GM19324 (cell line): ENCODE measurements at regions not wholly inside any gene's neighbourhood (a gene's known extent, or its start where the extent isn't known, plus 50 kb on each side); places are given as distances from the start of the nearest gene placed in this dataset.
"Not testable (repeated sequence)": the region's sequence is repeated elsewhere in the genome, so short reads cannot be mapped to it uniquely, and the experiment has no call there.

Source experiments
- ATAC-seq: cut with Tn5 transposase; IDR thresholded peaks from one replicate; pipeline ENCODE4 v1.9.1; 2021; ENCODE audit warnings: mild to moderate bottlenecking, moderate library complexity; ENCODE audit not compliant: unreplicated experiment, low FRiP score

DNA sequence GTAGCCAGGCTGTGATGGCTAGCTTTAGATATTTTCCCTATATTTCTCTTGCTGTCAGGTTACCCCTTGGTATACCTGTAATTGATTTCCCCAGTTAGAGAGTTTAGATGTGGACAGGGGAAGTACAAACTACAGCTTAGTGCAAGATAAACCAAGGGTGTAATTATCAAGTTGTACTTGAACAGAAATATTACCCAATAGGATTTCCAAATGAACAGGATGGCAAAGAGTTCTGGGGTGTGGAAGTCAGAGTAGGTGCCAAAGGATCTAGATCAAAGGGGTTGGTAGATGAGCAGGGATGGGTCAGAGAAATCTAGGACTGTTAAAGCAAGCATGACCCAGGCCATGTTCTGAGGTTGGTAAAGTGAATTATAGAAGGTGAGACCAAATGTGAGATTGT, 585.2 kb downstream of the CCDC85A start:
- no peak for ATAC-seq

DNA sequence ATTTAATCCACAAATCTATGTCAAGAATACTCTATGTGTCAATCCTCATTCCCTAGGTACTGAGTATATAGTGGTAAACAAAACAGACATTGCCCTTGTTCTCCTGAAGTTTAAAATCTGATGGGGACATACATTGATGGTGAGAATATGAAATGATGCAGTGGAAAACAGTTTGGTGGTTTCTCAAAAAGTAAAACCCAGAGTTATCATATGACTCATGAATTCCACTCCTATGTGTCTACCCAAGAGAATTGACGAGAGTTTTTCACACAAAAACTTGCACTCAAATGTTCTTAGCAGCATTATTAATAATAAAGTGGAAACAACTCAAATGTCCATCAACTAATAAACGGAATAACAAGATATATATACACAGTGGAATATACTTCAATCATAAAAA, 586.7 kb downstream of the CCDC85A start:
- ATAC-seq: no peak

DNA sequence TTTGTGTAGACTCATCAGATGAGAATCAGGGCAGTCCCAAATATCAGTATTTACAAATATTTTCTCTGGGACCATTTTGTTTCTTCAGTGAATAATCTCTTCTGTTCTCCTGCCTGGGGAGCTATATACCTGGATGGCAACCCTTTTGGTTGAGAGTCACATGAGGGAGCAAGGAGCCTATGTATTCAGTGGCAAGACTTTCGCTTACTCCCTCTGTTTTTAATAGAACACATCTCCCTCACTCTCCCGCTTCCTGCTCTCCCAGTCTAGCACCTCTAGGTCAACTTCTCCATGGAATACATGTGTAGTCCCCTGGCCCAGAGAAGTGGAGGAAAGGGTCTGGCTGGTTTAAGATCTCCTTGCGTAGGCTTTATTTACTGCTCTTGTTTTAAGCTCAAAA, 600.3 kb downstream of the CCDC85A start:
- ATAC-seq: no peak

DNA sequence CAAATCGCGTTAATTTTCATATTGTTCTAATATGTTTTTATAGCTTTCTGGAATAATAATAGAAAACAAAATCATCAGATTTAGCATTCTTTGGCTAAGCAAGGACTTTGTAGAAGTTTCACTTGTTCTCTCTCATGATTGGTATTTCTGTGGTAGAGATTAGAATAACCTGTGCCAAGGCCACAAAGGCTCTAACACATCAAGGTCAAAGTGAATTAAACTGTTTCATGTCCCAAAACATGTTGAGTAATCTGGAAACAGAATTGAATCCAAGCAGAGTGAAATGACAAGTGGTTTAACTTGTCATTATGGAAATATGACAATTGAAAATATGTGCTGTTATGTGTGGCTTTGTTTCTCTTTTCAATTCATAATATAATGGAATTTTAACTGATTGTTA, 617.4 kb downstream of the CCDC85A start:
- no peak for ATAC-seq

DNA sequence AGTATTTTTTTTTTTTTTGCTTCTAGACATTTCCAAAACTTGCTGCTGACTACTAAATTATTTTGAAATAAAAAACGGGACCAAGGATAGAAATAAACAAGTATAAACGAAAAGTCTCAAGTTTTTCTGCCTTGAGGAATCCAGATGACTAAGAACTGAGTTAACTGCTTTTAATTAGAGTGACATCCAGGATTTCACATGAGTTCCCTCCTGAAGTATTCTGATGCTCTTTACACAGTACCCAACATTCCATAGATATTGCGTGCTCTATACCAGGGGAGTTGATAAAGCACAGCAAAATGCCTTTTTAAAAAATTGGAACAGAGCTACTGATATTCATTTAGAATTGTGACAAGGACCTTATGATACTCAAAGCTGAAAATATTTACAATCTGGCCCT, 618.0 kb downstream of the CCDC85A start:
- ATAC-seq: no peak

DNA sequence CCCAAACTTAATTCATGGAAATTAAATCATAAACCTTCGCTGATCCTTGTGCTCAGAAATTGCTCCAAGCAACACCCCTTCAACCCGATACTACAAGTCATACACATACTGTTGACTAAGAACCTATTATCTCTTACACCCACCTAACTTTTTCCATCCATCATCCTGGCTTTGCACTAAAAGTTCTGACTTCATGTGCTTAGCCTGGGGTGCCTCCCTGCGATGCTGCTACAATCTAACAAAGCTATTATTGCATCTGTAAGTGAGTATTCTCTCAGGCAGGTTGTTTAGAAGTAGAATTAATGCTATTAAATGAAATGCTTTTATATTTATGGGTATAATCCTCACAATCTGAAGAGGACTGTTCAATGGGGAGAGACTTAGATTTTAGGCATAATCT, 619.8 kb downstream of the CCDC85A start:
- no peak for ATAC-seq

DNA sequence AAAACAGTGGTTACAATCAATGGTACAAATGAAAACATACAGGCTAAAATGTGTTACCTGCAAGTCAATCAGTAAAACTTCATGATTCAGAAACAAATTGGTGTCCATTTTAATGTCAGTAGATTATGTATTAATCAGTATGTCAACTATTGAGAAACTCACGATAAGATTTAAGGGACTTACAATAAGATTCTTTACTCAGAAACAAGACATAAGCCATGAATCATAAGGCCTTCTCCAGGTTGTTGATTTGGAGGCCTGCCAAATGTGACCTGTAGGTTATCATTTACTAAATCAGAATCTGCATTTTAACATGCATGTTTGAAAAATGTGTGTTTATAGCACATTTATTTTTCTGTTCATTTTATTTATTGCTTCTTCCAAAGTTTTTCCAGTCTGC, 623.1 kb downstream of the CCDC85A start:
- ATAC-seq: no peak

DNA sequence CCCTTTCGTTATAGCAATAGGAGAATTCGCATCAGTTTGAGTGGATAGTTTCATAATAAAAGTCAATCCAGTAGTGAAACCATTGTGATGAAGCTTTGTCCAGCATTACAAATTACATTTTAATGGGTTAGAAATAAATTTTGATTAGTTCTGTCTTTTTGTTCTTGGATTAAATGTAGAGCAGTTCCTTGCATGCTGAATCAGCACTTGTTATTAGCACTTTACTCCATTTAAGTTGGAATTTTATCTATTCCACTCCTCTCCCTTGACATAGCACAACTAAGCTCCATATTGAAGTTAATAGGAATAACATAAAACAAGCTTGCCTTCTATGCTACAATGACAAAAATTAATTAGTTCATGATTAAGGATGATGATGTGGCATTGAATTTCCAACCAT, 624.1 kb downstream of the CCDC85A start:
- ATAC-seq: no peak

DNA sequence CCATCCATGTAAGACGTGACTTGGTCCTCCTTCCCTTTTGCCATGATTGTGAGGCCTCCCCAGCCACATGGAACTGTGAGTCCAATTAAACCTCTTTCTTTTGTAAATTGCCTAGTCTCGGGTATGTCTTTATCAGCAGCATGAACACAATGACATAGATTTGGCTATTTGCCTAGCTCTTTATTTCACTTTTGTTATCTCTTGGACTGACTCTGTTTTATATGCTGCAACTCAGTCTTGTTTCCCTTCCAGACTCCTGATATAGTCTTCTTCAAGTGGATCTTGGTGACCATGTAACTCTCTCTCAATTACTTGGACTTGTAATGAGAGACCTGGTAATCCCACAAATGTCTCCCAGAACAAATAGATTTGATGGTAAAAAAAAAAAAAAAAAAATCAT, 627.6 kb downstream of the CCDC85A start:
- ATAC-seq: no peak

DNA sequence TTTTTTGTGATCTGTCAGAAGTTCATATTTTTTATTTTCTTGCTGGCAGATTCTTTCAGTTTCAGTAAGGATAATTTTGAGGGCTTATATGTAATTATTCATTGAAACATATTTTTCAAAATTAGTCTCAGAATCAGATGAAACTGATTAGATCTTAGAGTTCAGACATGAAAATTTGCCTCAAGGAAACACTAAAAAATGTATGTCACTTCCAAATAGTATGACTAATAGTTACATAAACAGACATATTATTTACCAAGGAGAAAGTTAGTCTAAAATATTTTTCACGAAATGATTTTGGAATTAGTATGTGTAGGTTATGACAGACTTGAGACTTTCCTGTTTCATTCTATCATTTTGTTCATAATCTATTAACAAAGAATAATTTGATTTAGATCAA, 628.6 kb downstream of the CCDC85A start:
- ATAC-seq: no peak

DNA sequence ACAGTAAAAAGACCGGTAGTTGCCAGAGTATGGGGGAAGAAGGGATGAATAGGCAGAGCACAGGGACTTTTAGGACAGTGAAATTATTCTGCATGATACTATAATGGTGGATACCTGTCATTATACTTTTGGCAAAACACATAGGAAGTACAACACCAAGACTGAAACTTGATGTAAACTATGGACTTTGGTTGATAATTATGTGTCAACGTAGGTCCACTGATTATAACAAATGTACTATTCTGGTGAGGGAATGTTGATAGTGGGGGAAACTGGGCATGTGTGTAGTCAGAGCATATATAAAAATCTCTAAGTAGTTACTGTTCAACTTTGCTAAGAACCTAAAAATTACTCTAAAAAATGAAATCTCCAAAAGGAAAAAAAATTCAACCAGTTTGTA, 629.7 kb downstream of the CCDC85A start:
- ATAC-seq: no peak

DNA sequence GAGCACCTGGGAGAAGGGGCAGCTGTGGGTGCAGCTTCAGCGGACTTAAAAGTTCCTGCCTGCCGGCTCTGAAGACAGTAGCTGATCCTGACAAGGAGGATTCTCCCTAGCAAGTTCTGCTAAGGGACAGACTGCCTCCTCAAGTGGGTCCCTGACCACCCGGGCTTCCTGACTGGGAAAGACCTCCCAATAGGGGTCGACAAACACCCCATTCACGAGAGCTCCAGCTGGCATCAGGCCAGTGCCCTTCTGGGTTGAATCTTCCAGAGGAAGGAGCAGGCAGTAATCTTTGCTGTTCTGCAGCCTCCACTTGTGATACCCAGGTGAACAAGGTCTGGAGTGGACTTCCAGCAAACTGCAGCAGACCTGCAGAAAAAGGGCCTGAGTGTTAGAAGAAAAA, 632.9 kb downstream of the CCDC85A start:
- ATAC-seq: no peak

DNA sequence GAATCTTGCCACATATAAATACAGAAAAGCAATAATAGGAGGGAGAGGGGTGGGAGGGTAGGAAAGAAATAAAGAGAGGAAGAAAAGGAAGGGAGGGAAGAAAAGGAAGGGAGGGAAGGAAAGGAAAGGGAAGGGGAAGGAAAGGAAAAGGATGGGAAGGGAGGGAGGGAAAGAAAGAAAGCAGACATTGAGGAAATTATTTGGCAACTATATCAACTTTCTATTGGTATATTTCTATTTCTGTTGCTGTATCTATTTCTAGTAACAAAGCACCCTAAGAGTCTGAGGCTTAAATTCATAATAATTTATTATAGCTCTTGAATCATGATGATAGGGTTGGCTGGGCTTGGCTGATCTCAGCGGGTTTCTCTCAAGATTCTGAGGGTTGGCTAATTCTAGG, 648.0 kb downstream of the CCDC85A start:
- ATAC-seq: no peak

DNA sequence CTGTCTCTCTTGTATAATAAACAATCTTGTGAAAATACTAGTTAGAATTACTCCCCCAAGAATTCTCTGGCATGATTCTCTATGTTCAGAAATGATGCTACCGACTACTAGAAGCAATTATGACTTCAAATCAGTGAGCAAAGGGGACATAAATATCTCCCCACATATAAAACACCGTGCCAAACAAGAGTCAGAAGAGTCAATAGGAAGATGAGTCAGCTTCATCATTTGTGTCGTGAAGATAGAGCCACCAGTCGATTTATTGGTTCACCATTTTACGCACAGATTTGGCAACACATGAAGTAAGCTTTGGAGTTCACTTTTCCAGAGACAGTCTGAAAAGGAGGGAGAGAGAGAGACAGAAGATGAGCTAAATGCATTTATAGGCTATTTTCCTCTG, 650.9 kb downstream of the CCDC85A start:
- no peak for ATAC-seq

DNA sequence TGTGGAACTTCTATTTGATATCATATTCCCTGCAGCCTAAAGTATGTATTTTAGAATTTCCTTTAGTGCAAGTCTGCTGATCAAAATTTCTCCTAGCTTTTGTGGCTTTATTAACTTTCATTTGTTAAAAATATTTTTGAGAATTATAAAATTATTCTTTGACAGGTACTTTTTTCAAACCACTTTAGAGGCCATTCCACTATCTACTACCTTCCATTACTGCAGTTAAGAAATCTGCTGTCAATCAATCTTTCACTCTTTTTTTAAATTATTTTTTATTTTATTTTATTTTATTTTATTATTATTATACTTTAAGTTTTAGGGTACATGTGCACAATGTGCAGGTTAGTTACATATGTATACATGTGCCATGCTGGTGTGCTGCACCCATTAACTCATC, 656.2 kb downstream of the CCDC85A start:
- not testable (repeated sequence) for ATAC-seq

DNA sequence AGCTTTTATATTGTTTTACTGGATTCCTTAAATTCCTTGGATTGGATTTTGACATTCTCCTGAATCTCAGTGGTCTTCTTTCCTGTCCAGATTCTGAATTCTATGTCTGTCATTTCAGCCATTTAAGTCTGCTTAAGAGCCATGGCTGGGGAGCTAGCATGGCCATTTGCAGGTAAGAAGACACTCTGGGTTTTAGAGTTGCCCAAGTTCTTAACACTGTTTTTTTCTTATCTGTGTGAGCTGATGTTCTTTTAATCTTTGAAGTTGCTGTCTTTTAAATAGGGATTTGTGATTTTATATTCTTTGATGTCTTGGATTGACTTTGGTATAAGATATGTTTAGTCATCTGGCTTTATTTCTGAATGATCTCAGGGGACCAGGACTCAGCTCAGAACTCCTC, 677.2 kb downstream of the CCDC85A start:
- ATAC-seq: no peak

DNA sequence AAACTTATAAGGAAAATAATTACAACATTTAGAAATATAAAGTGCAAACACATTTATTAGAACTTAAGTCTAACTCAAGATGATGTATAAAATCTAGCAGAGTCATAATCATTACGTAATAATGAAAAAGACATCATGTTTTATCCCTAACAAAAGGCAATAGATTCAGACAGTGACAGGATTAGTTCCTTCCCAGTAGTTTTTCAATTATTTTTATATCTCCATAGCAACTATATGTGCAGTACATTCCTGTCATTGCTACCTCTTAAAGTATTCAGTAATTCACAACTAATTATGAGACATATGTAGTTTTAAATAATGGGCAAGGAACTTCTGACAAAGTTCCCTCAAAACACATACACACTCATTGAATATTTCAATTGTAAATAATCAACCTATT, 687.9 kb downstream of the CCDC85A start:
- ATAC-seq: no peak

DNA sequence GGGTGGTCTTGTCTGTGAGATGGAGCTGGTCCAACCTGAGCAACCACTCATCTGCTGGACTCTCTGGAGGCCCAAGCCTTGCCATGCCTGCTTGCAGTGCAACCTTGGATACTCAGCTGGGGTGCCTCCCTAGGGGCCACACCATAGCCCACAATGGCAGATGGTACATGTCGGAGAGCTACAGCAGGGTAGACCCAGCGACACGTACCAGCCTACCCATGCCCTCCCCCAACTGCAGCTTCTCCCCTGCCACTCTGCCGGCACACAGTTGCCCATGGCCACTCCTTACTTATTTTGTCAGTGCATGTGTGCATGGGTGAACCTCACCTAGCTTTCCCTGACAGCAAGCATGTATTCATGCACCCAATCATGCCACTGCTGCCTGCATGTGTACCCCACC, 690.9 kb downstream of the CCDC85A start:
- ATAC-seq: no peak

DNA sequence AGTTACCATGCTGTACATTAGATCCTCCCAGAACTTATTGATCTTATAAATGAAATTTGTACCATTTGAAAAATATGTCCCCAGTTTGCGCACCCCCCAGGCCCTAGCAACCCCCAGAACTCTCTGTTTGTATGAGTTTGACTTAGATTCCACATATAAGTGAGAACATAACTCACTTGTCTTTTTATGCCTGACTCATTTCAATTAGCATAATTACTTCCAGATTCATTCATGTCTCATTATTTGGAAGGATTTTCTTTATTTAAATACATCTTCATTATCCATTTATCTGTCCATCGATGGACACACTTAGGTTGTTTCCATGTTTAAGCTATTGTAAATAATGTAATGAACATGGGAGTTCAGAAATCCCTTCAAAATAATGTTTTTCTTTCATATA, 705.9 kb downstream of the CCDC85A start:
- no peak for ATAC-seq

DNA sequence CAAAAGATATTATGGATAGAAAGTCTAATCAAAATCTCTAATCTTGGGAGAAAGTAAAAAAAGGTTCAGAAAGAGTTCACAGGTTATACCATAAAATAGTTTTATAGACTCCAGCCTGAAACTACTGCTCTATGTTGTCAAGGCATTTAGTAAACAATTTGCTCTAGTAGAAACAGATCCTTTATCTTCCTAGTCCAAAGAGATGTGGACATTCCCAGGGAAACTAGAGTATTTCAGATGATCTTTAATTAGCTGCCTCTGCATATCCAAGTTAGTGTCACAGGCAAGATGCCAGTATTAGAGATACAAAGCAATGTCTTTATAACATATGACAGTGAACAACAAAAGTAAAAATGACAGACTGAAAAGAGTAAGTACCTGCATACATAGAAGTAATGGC, 708.6 kb downstream of the CCDC85A start:
- no peak for ATAC-seq

DNA sequence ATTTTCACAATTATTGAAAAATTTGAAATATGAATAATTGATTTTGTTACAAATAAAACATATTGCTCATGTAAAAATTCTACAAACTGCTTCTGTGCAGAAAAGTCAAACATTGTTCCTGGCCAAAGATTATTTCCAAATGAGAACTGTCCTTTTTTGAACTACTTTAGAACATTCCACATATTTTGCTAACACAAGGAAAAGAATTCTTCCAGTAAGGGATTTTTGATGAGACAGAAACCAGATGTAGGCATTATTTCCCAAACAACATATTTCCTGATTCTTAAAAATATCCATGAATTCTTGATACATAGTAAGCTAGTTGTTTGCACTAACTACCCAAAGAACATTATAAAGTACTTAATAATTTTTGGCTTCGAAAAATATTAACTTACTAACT, 715.2 kb downstream of the CCDC85A start:
- no peak for ATAC-seq

DNA sequence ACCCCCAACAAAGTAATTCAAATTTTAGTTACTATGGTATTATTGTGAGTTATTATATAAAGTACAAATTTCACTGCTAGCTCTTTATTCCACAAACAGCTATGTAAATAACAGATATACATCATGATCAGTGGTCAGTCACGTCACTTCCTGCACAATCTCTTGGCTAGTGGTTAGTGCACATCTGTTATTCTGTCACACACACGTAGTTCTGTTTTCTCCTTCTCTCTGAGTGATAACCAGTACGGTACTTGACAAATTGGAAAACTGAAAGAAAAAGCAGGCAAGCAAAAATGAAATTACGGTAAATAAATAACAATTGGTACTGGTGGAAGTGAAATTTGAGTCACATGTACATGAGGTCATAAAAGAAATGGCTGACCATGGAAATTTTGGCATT, 728.7 kb downstream of the CCDC85A start:
- no peak for ATAC-seq

DNA sequence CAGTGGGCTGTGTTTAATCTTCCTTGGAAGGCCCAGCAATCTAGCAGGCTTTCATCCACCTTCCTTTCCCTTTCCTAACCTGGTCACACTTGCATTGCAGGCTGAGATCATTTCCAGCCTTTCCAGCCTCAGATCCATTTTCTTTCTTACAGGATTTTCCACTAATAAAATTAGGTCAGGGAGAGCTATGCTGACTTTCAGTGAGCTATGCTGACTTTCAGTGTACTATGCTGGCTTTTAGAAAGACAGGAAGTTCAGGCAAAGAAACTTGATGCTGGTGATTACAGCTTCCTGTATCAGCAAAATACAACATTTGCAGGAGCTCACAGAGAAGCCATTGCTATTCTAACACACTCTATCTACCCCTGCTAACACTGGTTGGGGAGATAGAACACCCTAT, 735.0 kb downstream of the CCDC85A start:
- ATAC-seq: no peak

DNA sequence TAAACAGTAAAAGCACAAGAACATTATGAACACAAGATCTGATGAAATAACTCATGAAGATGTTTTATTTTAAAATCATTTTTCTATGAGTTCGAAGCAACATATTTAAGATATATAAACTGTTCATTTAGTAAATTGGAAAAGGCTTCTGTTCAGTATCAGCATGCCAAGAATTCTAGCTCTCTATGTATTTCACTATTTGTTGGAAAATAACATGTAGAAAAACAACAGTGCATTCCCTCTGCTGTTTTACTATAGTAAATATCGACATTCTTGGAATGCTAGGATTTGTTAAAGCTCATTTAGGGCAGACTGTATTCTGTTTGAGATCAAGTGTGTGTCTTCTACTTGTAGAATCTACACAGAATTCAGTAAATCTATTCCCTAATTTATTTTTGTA, 750.2 kb downstream of the CCDC85A start:
- ATAC-seq: no peak
